Glutamatergic neuron (in vitro differentiated cells): ENCODE measurements at regions not wholly inside any gene's neighbourhood (a gene's known extent, or its start where the extent isn't known, plus 50 kb on each side); places are given as distances from the start of the nearest gene placed in this dataset.

Experiments
- DNase-seq: peaks from one replicate; pipeline ENCODE4 v3.0.0; 2022
- H3K27ac Mint-ChIP-seq: one replicate; pipeline ENCODE4 v1.8.0; 2020; ENCODE audit warnings: mild to moderate bottlenecking, mixed read lengths, inconsistent platforms; ENCODE audit not compliant: unreplicated experiment
- H3K27me3 Mint-ChIP-seq: one replicate; pipeline ENCODE4 v1.8.0; 2020; ENCODE audit warnings: mild to moderate bottlenecking, moderate library complexity, mixed read lengths, inconsistent platforms; ENCODE audit not compliant: unreplicated experiment
- H3K36me3 Mint-ChIP-seq: one replicate; pipeline ENCODE4 v1.8.0; 2020; ENCODE audit warnings: mild to moderate bottlenecking, mixed read lengths, inconsistent platforms; ENCODE audit not compliant: unreplicated experiment
- H3K4me1 Mint-ChIP-seq: one replicate; pipeline ENCODE4 v1.8.0; 2020; ENCODE audit warnings: mild to moderate bottlenecking, low read depth, mixed read lengths, inconsistent platforms; ENCODE audit not compliant: unreplicated experiment
- H3K4me3 Mint-ChIP-seq: one replicate; pipeline ENCODE4 v1.8.0; 2020; ENCODE audit warnings: mild to moderate bottlenecking, mixed read lengths, inconsistent platforms; ENCODE audit not compliant: unreplicated experiment
- H3K9me3 Mint-ChIP-seq: one replicate; pipeline ENCODE4 v1.8.0; 2020; ENCODE audit warnings: mild to moderate bottlenecking, moderate library complexity, mixed read lengths, inconsistent platforms; ENCODE audit not compliant: unreplicated experiment
- TF ChIP-seq, protein P1 (sequence below): fragments of 200-600 bp; sonication (generic); IDR thresholded peaks from one replicate; pipeline ENCODE4 v1.5.0; 2021; ENCODE audit not compliant: partially characterized antibody, unreplicated experiment

DNA sequence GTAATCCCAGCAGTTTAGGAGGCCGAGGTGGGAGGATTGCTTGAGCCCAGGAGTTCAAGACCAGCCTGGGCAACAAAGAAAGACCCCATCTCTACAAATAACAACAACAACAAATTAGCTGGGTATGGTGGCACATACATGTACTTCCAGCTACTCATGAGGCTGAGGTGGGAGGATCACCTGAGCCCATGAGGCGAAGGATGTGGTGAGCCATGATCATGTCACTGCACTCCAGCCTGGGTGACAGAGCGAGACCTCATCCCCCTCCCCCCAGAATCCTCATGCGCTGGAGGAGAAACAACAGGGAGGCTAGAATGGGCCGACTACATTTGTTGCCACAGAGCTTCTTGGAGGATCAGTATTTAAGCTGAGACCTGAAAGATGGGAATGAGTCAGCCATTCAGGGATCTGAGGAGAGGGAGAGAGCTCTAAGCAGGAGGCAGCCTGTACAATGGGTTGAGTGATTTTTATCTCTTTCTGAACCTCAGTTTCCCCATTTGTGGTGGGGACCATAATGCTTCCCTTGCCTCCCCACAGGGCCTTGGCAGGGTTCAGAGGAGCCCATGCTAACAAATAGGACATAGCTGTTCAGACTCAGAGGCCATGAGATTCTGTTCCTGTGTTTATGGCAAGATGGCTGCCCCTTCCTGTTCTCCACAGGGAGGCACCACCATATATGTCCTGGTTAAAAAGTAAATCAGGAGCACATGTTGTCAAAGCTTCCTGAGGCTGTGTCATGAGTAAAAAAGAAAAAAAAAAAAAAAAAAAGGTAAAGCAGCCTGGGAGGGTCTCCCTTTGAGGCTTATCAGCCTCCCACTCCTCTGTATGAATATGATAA lies 131.4 kb upstream of the HAAO start:
- no peak overlapping the region for H3K4me3 Mint-ChIP-seq

DNA sequence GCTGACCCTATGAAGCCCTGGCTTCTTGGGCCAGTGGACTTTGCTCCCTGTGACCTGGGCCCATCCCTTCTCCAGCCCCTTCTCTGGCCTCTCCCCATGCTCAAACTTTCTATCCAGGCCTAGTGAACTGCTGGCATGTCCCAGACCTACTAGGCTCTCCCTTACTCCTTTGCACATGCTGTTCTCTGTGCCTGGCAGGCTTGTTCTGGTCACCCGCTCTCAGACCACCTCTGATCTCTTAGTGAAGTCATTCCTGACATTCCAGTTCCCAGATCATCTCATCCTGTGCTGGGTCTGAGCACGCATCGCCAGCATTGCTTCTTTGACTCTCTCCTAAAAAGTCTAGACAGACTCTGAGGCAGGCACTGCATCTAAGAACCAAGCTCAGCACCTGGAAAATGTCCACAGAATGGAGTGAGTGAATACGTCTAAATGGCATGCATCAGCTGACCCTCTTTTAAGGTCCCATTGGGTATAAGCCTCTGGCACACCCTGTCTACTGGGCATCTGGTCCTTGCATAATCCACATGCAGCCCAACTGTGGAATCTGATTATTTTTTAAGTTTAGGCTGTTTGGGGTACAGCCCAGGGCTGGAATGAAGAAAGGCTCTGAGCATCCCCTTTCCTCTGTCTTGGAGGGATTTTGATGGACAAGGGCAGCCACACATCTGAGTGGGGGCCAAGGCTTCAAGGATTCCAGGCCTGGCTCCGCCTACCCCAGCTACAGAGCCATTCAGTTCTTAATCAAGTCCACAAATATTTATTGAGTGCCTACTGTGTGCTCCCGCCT lies 130.6 kb upstream of the HAAO start:
- Mint-ChIP-seq H3K27me3 (peaks cover 11% of the 10 kb centered on the region), H3K36me3 (no peaks in the 10 kb centered on the region), H3K9me3 (peaks cover 12% of the 10 kb centered on the region), H3K4me3 (peak overlapping the region; percentile 22), H3K27ac (no peak overlapping the region), H3K4me1 (peaks cover 43% of the 10 kb centered on the region)
- TF ChIP-seq, protein P1, sequence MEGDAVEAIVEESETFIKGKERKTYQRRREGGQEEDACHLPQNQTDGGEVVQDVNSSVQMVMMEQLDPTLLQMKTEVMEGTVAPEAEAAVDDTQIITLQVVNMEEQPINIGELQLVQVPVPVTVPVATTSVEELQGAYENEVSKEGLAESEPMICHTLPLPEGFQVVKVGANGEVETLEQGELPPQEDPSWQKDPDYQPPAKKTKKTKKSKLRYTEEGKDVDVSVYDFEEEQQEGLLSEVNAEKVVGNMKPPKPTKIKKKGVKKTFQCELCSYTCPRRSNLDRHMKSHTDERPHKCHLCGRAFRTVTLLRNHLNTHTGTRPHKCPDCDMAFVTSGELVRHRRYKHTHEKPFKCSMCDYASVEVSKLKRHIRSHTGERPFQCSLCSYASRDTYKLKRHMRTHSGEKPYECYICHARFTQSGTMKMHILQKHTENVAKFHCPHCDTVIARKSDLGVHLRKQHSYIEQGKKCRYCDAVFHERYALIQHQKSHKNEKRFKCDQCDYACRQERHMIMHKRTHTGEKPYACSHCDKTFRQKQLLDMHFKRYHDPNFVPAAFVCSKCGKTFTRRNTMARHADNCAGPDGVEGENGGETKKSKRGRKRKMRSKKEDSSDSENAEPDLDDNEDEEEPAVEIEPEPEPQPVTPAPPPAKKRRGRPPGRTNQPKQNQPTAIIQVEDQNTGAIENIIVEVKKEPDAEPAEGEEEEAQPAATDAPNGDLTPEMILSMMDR = no peak
- DNase-seq = no peak

More for the DNA sequence above, 131.4 kb upstream of the HAAO start:
- DNase-seq = no peak
- Mint-ChIP-seq H3K9me3 (peaks cover 12% of the 10 kb centered on the region), H3K36me3 (no peaks in the 10 kb centered on the region), H3K4me1 (peaks cover 49% of the 10 kb centered on the region), H3K27me3 (peaks cover 11% of the 10 kb centered on the region), H3K27ac (no peak overlapping the region)
- TF ChIP-seq, protein P1 = no peak

DNA sequence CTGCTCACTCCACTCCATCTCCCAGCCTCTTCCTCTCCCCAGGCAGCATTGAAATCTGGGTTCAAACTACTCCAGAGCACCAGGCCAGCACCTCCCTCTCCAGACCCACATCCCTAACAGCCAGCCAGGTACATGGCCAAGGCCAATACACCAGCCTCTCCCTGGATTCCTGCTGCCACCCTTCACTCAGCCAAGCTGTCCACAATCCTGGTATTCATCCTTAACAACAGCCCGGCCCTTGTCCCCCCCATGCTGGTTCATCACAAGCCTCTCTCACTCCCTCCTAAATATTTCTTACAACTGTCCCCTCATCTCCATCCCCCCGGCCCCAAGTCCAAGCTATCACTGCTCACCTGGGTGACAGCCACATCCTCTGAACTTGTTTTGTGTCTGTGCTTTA lies 129.9 kb upstream of the HAAO start:
- Mint-ChIP-seq H3K4me1 (peaks cover 38% of the 10 kb centered on the region), H3K4me3 (no peak overlapping the region), H3K9me3 (peaks cover 10% of the 10 kb centered on the region), H3K36me3 (no peaks in the 10 kb centered on the region), H3K27ac (no peak overlapping the region), H3K27me3 (peaks cover 11% of the 10 kb centered on the region)
- TF ChIP-seq, protein P1 = no peak
- DNase-seq = no peak

DNA sequence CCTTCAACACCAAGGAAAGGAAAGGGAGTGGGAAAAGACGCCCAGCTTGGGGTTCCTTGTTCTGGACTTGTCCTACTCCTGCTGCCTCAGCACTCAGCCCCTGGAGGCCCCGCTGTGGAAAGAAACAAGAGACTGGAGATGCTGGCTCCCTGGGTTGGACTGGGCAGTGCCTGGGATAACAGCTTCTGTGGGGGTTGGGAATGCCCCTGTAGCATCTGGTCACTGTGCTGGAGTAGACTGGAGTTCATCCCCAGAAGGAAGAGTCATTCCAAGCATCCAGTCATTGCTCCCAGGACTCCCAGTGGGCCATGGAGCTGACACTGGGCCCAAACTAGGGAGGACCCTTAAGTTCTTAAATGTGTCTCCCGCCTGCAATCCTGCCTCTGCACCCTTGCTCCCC lies 129.3 kb upstream of the HAAO start:
- TF ChIP-seq, protein P1 = no peak
- peaks cover 10% of the 10 kb centered on the region for H3K9me3 Mint-ChIP-seq
- no peak for DNase-seq
- no peak overlapping the region for H3K27ac Mint-ChIP-seq
- H3K4me1 Mint-ChIP-seq = peaks cover 36% of the 10 kb centered on the region
- no peak overlapping the region for H3K4me3 Mint-ChIP-seq
- no peaks in the 10 kb centered on the region for H3K36me3 Mint-ChIP-seq
- peaks cover 11% of the 10 kb centered on the region for H3K27me3 Mint-ChIP-seq

DNA sequence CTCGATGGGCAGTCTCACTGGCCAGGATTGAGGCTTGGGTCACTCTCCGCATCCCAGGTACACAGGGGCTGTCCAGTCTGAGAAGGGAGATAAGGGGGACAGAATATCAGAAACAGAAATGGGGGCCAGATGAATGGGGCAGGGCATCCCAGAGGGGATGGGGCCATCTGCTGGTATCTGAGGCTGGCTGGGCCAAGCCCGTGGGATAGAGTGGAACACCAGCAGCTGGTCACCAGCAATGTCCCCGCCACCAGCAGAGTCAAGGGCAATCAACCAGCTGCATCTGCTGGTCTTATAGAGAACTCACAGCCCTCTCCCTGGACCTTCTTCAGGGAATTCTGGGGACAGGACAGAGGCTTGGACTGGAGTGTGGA lies 128.8 kb upstream of the HAAO start:
- no peak for DNase-seq
- Mint-ChIP-seq H3K27ac (peak overlapping the region; percentile 72), H3K4me1 (peaks cover 33% of the 10 kb centered on the region), H3K4me3 (no peak overlapping the region), H3K36me3 (no peaks in the 10 kb centered on the region), H3K9me3 (peaks cover 9% of the 10 kb centered on the region), H3K27me3 (peaks cover 11% of the 10 kb centered on the region)
- TF ChIP-seq, protein P1 = no peak
